ACHN (cell line): ENCODE measurements at regions not wholly inside any gene's neighbourhood (a gene's known extent, or its start where the extent isn't known, plus 50 kb on each side); places are given as distances from the start of the nearest gene placed in this dataset.

ENCODE experiments used
- DNase-seq: peaks from one replicate; pipeline ENCODE4 v3.0.0-alpha.2; 2015
- in situ Hi-C: cut with HindIII; loops from 2 replicates; pipeline ENCODE4 v1.10.0; 2017; ENCODE audit warnings: low sequenced_read_pairs, low pct_ligation_motif_present, low pct_unique_long_range_greater_than_20kb

DNA sequence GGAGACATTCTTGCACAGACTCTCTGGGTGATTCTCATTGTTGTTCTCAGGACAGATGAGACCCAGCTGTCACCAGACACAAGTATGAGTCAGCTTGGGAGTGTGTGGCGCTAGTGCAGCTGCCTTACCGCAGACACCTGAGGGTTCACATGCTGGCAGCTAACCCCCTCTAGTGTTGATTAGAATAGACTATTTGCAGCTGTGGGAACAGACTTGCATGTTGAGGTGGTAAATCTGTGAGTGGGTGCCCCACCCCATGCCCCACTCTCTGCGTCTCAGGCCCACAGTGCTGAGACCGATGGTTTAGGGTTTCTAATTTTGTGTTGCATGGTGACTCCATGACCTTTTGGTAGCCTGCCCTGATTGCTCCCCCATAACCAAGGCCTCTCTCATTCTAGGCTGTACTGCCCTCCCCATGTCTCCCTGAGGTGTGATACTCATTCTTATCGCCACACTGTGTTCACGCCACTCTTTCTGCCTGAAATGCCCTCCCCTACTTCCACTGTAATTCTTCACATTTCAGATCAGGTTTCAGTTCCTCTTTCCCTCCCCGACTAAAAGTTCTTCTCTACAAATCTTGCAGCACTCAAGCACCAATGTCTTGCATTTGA lies 73.7 kb upstream of the KIRREL3 start:
- in situ Hi-C loops = no loop called here
- DNase-seq = peak; percentile 69

DNA sequence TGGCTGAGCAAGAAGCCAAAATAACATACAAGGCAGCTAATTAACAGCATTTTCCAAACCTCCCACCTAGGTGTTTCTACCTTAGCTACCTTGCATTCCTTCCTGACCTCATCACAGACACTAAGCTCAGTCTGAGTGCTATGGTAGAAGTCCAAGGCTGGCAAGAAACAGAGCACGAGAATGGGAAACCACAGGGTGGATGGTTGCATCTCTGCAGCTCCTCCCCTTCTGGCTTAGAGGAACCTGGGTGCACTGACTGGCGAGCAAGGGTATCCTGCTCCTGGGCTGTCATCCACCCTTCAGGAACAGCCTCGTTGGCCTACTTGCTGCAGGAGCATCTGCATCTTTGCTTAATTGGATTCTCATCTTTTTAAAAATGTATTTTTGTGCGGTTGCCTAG lies 73.1 kb upstream of the KIRREL3 start:
- DNase-seq = no peak
- in situ Hi-C loops = no loop called here

DNA sequence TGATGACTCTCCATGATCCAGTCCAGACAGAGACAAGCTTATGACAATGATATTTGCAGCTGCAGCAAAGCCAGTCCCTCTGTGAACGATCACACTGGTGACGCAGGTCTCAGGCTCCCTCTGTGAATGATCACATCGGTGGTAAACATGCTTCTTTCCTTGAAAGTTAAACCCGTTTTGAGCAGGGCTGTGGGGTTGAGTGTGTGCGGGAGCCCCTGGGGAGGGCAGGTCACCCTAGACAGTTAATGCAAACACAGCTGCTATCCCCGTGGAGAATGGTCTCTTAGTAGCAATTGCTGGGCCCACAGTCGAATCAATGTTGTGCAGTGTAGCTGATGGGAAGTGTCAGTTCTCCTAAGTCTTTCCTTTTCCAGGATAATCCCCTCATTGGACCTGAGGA lies 71.0 kb upstream of the KIRREL3 start:
- in situ Hi-C loops = no loop called here
- no peak for DNase-seq

DNA sequence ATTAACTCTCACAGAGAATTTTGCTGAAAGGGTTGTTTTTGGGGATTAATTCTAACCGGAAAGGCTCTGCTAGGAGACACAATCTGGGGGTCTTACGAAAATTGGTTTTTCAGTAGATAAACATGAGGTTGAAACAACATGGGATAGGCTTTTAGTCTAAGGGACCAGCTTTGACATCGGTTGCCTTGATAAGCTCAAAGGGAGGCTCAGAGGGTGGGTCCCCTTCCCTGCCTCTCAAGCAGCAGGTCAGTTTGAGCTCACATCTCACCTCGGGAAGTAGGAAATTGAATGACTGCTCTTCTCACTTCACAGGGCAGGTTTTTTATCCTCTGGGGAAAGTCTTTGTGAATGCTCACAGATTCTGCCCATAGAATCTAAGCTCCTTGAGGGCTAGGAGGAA lies 70.2 kb upstream of the KIRREL3 start:
- no peak for DNase-seq
- in situ Hi-C loops = no loop called here

DNA sequence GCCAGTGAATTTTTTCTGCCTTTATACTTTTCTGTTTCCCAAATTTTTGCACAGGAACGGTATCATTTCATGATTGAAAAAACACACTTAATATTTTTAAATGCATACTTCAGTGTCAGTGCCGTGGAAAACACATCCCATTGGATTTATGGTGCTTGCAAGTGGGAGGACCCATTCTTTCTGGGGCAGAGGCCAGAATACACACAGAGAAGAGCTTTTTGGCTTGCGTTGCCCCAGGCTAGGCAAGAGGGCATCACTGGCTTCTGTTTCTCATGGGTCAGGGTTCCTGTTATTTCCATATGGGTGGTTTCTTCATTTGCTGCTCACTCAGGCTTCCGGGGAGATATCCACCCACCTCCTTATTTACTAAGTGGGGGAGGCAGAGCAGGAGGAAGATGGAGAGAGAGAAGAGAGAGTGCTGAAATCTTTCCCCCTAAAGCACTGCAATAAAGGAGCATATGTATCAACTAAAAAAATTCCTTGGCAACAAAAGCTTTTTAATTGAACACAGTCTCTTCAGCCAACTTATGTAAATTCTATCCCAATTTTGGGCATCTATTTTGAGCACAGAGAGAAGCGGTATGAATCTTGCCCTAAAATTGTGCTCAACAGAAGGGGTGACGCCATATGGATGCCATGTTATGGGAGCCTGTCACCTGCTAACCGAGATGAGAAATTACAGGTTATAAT lies 66.0 kb upstream of the KIRREL3 start:
- in situ Hi-C loops = no loop called here

DNA sequence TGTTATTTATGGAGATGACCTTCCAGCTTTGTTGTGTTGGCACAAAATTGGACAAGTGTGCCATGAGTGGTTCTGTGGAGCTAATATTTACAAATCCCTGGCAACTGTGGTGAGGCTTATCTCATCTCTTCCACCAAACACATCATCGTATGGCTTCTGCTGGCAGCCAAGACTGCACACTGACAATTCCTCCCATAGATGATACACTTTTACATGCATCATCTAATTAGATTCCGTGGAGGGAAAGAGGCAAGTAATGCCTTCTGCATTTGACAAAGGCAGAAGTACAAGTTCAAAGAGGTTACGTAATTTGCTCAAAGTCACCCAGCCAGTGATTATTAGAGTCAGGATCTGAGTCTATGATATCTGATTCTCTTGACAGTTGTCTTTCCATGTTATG lies 62.7 kb upstream of the KIRREL3 start:
- no peak for DNase-seq
- in situ Hi-C loops = no loop called here

More for the DNA sequence above, 66.0 kb upstream of the KIRREL3 start:
- no peak for DNase-seq

DNA sequence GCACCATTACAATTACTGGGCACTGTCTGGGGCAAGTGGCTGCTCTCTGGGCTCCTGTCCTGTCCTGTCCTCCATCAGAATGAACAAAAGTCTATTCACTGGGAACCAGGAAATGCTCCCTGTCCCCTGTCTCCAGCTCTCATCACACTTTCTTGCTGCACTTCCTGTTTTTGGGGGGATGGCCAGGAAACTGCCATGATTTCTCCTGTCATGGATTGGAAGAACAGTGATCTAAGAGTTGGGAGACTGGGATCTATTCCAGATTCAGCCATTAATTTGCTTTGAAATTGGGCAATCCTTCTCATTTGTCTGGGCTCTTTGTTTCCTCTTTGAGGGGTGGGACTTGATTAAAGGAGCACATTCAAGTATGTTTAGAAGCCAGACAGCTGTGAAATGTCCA lies 61.4 kb upstream of the KIRREL3 start:
- no peak for DNase-seq

DNA sequence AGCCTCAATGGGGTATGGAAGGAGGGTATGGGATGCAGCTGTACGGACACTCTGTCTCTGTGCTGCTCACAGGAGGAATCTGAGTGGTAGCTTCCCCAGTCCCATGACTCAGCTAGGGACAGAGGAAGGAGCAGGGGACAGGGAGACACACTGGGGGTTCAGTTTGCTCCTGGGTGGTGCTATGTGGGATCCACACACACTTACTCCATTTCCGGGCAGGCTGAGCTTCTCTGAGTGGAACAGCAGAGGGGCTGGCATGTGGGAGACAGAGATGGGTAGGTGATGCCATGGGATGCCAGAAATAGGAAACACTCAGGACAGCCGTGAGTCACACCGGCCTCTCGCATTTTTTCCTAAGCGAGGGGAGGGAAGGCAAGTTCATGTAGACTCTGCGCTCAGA lies 59.2 kb upstream of the KIRREL3 start:
- in situ Hi-C loops = no loop called here
- DNase-seq = no peak

More for the DNA sequence above, 61.4 kb upstream of the KIRREL3 start:
- in situ Hi-C loops = no loop called here

DNA sequence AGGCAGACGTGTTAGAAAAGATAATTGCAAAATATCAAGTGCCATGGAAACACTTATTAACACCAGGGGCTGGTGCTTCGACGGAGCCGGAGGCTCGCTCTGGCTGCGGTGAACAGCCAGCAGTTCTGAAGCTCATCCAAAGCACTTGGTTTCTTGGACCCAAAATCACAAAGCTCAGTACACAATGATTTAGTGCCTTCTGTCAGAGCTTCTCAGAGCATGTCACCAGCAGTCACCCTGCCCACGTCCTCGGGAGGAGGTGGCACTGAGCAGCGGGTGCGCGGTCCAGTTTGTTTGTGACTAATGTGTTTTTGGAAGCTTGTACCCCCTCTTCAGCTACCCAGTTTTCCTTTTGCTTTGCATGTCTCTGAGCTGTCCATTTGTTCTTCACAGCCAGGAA lies 58.7 kb upstream of the KIRREL3 start:
- no peak for DNase-seq
- in situ Hi-C loops = no loop called here

DNA sequence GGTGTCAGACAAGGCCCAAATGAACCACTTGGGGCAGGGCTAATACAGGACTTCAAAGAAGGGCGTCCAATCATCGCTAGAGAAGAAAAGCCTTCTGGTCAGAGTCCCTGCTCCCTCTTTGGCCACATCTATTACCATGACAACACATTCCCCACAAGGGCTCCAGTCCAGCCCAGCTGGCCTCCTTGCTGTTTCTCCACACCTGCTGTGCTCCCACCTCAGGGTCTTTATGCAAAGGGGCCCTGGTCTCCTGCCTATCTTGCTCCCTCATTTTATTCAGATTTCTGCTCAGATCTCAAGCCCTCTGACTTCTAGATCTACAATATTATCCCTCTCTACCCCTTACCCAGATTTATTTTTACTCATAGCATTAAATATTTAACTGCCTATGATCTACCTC lies 58.0 kb upstream of the KIRREL3 start:
- in situ Hi-C loops = no loop called here
- no peak for DNase-seq

DNA sequence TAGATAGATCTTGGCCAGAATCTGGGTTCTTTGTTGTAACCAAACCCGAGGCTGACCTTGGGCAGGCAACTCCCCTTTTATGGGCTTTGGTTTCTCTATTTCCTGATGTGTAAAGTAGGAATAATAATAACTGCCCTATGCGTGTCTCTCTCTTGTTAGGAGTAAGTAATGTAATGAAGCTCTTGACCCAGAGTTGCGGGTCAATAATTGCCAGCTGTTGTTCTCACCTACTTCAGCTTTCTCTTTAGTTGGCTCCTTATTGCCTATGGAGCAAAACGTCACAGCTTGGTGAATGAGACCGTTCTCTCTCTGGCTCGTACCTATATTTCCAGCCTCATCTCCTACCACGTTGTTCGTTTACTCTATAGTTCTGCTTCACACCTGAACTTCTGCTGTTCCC lies 56.6 kb upstream of the KIRREL3 start:
- in situ Hi-C loops = no loop called here
- DNase-seq = no peak

DNA sequence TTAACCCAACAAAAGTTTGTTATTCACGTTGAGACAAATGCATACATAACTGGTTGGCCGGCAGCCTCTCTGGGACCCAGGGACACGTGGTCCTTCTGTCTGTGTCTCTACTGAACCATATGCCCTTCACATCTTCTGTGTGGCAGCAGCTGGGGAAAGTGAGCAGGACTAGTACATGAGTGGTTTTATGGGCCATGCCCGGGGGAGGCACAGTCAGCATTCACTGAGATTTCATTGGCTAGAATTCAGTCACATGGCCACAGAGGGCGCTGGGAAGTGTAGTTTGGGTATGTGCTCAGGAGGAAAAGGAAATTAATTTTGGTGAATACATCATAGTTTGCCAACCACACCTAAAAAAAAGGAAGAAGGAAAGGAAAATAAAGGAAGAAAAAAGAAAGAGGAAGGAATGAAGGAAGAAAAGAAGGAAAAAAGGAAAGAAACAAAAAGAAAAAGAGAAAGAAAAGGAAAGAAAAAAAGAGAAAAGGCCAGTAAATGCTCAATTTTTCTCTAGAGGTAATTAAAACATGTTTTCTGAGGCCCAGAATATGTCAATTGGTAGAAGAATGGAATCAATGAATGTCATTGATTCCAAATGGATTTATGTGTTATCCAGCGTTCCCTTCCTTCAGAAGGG lies 55.9 kb upstream of the KIRREL3 start:
- no peak for DNase-seq
- in situ Hi-C loops = no loop called here

DNA sequence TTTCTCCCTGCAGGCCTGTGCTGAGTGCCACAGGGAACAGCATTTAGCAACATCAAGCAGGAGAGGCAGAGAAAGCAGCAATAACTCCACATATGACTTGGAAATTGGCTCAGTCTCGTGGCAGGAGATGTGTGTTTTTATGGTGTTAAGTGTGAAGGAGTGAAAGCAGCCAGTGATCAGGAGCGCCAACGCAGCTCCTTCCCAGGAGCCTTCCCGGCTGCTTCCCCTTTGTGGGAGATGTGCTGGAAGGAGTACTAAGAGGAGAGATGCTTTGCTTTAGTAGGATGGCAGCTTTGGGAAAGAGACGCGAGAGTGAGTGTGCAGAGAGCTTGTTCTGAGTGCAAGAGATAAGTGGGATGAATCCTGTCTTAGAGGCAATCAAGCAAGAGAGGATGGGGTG lies 54.7 kb upstream of the KIRREL3 start:
- in situ Hi-C loops = no loop called here
- no peak for DNase-seq

DNA sequence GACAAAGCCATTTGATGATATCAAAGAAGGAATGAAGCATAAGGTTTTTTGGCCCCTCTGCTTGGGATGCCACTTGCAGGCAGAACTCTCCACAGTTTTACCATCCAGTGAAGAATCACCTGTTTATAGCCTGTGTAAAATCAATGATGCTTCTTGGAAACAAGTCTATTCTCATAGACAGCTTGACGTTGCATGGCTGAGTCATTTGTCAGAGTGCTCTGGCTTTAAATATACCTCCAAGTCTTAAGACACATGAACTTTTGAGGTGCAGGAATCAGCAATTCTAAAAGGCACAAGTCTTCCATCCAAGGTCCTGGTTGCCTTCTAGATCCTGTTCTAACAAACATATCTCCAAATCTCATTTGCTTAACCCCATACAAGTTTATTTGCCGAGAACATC lies 53.6 kb upstream of the KIRREL3 start:
- no peak for DNase-seq
- in situ Hi-C loops = no loop called here

DNA sequence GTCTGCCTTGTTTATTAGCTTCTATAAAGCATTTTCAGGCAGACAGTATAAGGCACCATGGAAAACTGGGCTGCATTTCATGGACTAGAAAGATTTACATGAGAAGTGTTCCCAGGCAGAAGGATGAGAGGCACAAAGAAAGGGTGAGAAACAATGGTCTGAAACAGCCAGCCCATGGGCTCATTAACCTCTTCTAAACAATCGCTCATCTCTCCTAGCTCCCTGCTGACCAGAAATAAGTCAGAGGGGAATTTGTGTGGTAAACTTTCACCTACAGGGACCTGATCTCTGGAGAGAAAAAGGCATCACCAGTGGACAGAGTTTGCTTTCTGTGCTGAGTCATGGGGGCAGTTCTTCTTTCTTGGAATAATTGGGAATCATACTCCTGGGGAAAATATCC lies 51.8 kb upstream of the KIRREL3 start:
- in situ Hi-C loops = no loop called here
- DNase-seq = no peak
